ENCODE measurements at regions not wholly inside any gene's neighbourhood (a gene's known extent, or its start where the extent isn't known, plus 50 kb on each side); places are given as distances from the start of the nearest gene placed in this dataset.
"Not testable (repeated sequence)": the region's sequence is repeated elsewhere in the genome, so short reads cannot be mapped to it uniquely, and the experiment has no call there.

- intact Hi-C loops (cut with DNase I), result no loop called here
- no peak for ATAC-seq (ENCODE audit: poor library complexity)
- DNase-seq, result no peak
Measured at GRCh38 chr15:29529043-29529442, 259.4 kb upstream of the NSMCE3 start.

- no peak for ATAC-seq (ENCODE audit: poor library complexity)
- DNase-seq, result no peak
- intact Hi-C loops (cut with DNase I), result no loop called here
Measured at GRCh38 chr15:29528276-29528675, 258.7 kb upstream of the NSMCE3 start.

GRCh38 chr15:29526802-29527201 lies 257.2 kb upstream of the NSMCE3 start:
- intact Hi-C loops (cut with DNase I), result no loop called here
- ATAC-seq (ENCODE audit: poor library complexity), result no peak
- DNase-seq, result no peak

GRCh38 chr15:29522373-29523276 lies 253.0 kb upstream of the NSMCE3 start:
- intact Hi-C loops (cut with DNase I), result no loop called here
- no peak for ATAC-seq (ENCODE audit: poor library complexity)
- DNase-seq, result no peak

- intact Hi-C loops (cut with DNase I), result no loop called here
- ATAC-seq (ENCODE audit: poor library complexity) (no peak), DNase-seq (no peak)
Measured at GRCh38 chr15:29518442-29518841, 248.8 kb upstream of the NSMCE3 start.

GRCh38 chr15:29517829-29518228 lies 248.2 kb upstream of the NSMCE3 start:
- no peak for DNase-seq
- ATAC-seq (ENCODE audit: poor library complexity), result no peak
- intact Hi-C loops (cut with DNase I), result no loop called here

- no peak for ATAC-seq (ENCODE audit: poor library complexity)
- intact Hi-C loops (cut with DNase I), result no loop called here
- no peak for DNase-seq
Measured at GRCh38 chr15:29516929-29517328, 247.3 kb upstream of the NSMCE3 start.

- no peak for ATAC-seq (ENCODE audit: poor library complexity)
- no peak for DNase-seq
- intact Hi-C loops (cut with DNase I), result no loop called here
Measured at GRCh38 chr15:29514926-29515325, 245.3 kb upstream of the NSMCE3 start.

GRCh38 chr15:29511663-29512062 lies 242.0 kb upstream of the NSMCE3 start:
- intact Hi-C loops (cut with DNase I), result no loop called here
- no peak for ATAC-seq (ENCODE audit: poor library complexity)
- DNase-seq, result no peak

- DNase-seq; intact Hi-C loops (cut with DNase I); ATAC-seq (ENCODE audit: poor library complexity): not testable (repeated sequence)
Measured at GRCh38 chr15:29505535-29505934, 235.9 kb upstream of the NSMCE3 start.

- intact Hi-C loops (cut with DNase I), result no loop called here
- ATAC-seq (ENCODE audit: poor library complexity), result no peak
- no peak for DNase-seq
Measured at GRCh38 chr15:29490747-29491471, 221.3 kb upstream of the NSMCE3 start.

GRCh38 chr15:29480949-29481348 lies 211.3 kb upstream of the NSMCE3 start:
- ATAC-seq (ENCODE audit: poor library complexity) (no peak), DNase-seq (no peak)
- intact Hi-C loops (cut with DNase I), result no loop called here

- intact Hi-C loops (cut with DNase I), result no loop called here
- ATAC-seq (ENCODE audit: poor library complexity), result no peak
Measured at GRCh38 chr15:29480278-29480677, 210.7 kb upstream of the NSMCE3 start.

GRCh38 chr15:29477256-29477655 lies 207.6 kb upstream of the NSMCE3 start:
- ATAC-seq (ENCODE audit: poor library complexity), result no peak
- DNase-seq, result no peak
- intact Hi-C loops (cut with DNase I), result no loop called here

More at GRCh38 chr15:29480278-29480677, 210.7 kb upstream of the NSMCE3 start:
- no peak for DNase-seq

GRCh38 chr15:29476503-29477080 lies 207.0 kb upstream of the NSMCE3 start:
- ATAC-seq (ENCODE audit: poor library complexity) (no peak), DNase-seq (no peak)
- intact Hi-C loops (cut with DNase I), result no loop called here

- no peak for DNase-seq
- no peak for ATAC-seq (ENCODE audit: poor library complexity)
- intact Hi-C loops (cut with DNase I), result no loop called here
Measured at GRCh38 chr15:29475096-29475495, 205.5 kb upstream of the NSMCE3 start.

GRCh38 chr15:29473621-29474105 lies 204.0 kb upstream of the NSMCE3 start:
- intact Hi-C loops (cut with DNase I), result no loop called here
- ATAC-seq (ENCODE audit: poor library complexity), result no peak
- no peak for DNase-seq

GRCh38 chr15:29472901-29473445 lies 203.4 kb upstream of the NSMCE3 start:
- DNase-seq, result no peak
- intact Hi-C loops (cut with DNase I), result no loop called here
- ATAC-seq (ENCODE audit: poor library complexity), result no peak

- no peak for ATAC-seq (ENCODE audit: poor library complexity)
- intact Hi-C loops (cut with DNase I), result no loop called here
- no peak for DNase-seq
Measured at GRCh38 chr15:29471757-29472156, 202.1 kb upstream of the NSMCE3 start.
